Hepatocyte (in vitro differentiated cells): ENCODE measurements at regions not wholly inside any gene's neighbourhood (a gene's known extent, or its start where the extent isn't known, plus 50 kb on each side); places are given as distances from the start of the nearest gene placed in this dataset.

ENCODE experiments used
- CTCF ChIP-seq: fragments of 200-600 bp; sonication (generic); IDR thresholded peaks from 2 replicates; pipeline ENCODE4 v1.5.1; 2016; ENCODE audit warnings: antibody characterized with exemption, mild to moderate bottlenecking; ENCODE audit not compliant: poor library complexity
- EZH2 ChIP-seq: fragments of 200-600 bp; sonication (generic); IDR thresholded peaks from 2 replicates; pipeline ENCODE4 v1.6.1; 2016; ENCODE audit warnings: antibody characterized with exemption, mild to moderate bottlenecking, borderline replicate concordance

- TF ChIP-seq CTCF, result no peak
- TF ChIP-seq EZH2, result no peak
These were observed 90.4 kb upstream of the FOXP4 start for GRCh38 chr6:41455818-41456217.
